ENCODE measurements at regions not wholly inside any gene's neighbourhood (a gene's known extent, or its start where the extent isn't known, plus 50 kb on each side); places are given as distances from the start of the nearest gene placed in this dataset.

DNA sequence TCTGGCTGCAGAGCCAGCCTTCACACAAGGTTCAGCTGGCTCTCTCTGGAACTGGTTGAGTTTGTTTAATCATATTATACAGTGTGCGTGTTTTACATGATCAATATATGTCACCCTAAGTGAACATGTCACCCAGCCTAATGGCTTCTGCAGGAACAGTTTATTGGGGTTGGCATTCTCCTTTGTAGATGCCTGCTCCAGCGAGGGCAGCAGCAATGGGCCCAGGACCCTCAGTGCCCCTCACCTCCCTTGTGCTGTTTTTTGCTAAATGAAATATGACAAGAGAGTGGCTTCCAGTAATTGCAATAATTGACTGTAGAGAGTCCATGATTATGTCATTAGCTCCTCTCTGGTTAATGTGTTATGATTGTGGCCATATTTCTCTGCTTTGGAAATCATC is 387.2 kb downstream of the TMEM114 start:
- TF ChIP-seq CREB1 (IDR thresholded peaks at IDR 0.05; ENCODE audit: low read depth) (no peak), FOXM1 (IDR thresholded peaks at IDR 0.05; ENCODE audit: borderline replicate concordance, low read depth) (no peak), EP300 (IDR thresholded peaks at IDR 0.05; ENCODE audit: borderline replicate concordance) (no peak)

DNA sequence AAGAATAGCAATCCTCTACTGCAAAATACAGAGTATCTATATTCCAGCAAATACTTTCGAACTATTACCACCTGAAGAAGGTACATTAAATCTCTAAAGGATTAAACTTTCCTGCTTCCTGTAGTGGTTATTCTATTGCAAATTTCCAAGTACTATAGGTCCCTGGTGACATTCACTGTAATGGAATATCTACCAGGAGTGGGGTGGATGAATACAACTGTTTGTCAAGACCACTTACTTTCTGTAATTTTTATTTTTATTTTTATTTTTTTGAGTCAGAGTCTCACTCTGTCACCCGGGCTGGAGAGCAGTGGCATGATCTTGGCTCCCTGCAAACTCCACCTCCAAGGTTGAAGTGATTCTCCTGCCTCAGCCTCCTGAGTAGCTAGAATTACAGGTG is 389.5 kb downstream of the TMEM114 start:
- TF ChIP-seq EGR1 (IDR thresholded peaks at IDR 0.05) (no peak), EP300 (IDR thresholded peaks at IDR 0.05; ENCODE audit: borderline replicate concordance) (no peak), CREB1 (IDR thresholded peaks at IDR 0.05; ENCODE audit: low read depth) (no peak), NFIC (IDR thresholded peaks at IDR 0.05) (no peak), ZBTB7A (IDR thresholded peaks at IDR 0.05; ENCODE audit: low read depth) (no peak), TCF12 (IDR thresholded peaks at IDR 0.05; ENCODE audit: low read depth) (no peak), FOXM1 (IDR thresholded peaks at IDR 0.05; ENCODE audit: borderline replicate concordance, low read depth) (no peak), CEBPB (IDR thresholded peaks at IDR 0.05) (no peak), YY1 (IDR thresholded peaks at IDR 0.05; ENCODE audit: low read depth) (no peak), RAD21 (IDR thresholded peaks at IDR 0.05; ENCODE audit: low read depth) (no peak), TEAD4 (IDR thresholded peaks at IDR 0.05) (no peak), TAF1 (IDR thresholded peaks at IDR 0.05; ENCODE audit: low read depth) (no peak)
- TF ChIP-seq, protein P1, sequence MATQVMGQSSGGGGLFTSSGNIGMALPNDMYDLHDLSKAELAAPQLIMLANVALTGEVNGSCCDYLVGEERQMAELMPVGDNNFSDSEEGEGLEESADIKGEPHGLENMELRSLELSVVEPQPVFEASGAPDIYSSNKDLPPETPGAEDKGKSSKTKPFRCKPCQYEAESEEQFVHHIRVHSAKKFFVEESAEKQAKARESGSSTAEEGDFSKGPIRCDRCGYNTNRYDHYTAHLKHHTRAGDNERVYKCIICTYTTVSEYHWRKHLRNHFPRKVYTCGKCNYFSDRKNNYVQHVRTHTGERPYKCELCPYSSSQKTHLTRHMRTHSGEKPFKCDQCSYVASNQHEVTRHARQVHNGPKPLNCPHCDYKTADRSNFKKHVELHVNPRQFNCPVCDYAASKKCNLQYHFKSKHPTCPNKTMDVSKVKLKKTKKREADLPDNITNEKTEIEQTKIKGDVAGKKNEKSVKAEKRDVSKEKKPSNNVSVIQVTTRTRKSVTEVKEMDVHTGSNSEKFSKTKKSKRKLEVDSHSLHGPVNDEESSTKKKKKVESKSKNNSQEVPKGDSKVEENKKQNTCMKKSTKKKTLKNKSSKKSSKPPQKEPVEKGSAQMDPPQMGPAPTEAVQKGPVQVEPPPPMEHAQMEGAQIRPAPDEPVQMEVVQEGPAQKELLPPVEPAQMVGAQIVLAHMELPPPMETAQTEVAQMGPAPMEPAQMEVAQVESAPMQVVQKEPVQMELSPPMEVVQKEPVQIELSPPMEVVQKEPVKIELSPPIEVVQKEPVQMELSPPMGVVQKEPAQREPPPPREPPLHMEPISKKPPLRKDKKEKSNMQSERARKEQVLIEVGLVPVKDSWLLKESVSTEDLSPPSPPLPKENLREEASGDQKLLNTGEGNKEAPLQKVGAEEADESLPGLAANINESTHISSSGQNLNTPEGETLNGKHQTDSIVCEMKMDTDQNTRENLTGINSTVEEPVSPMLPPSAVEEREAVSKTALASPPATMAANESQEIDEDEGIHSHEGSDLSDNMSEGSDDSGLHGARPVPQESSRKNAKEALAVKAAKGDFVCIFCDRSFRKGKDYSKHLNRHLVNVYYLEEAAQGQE (IDR thresholded peaks at IDR 0.05; ENCODE audit: low read depth): no peak
- TF ChIP-seq, protein P2, sequence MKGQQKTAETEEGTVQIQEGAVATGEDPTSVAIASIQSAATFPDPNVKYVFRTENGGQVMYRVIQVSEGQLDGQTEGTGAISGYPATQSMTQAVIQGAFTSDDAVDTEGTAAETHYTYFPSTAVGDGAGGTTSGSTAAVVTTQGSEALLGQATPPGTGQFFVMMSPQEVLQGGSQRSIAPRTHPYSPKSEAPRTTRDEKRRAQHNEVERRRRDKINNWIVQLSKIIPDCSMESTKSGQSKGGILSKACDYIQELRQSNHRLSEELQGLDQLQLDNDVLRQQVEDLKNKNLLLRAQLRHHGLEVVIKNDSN (IDR thresholded peaks at IDR 0.05): no peak
- TF ChIP-seq, protein P3, sequence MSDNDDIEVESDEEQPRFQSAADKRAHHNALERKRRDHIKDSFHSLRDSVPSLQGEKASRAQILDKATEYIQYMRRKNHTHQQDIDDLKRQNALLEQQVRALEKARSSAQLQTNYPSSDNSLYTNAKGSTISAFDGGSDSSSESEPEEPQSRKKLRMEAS (IDR thresholded peaks at IDR 0.05): no peak

DNA sequence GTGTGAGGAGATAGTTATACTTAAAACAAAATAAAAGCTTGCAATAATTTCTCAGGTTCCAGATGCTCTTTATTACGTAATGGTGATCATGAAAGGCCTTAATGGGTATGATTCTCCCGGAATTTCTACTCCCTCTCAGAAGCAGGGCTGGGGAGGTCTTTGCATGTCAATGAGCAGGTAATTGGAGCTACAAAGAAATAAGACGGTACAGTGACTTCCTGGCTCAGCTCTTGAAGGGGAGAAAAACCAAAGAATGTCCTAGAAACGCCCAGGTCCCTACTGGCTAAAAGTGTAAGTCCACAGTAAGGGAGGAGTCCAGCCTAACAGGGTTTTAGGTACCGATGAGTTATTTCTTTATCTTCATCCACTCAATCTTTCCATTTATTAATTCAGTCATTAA is 390.9 kb downstream of the TMEM114 start:
- TF ChIP-seq, protein P3 (IDR thresholded peaks at IDR 0.05): no peak
- no peak for TF ChIP-seq EP300 (IDR thresholded peaks at IDR 0.05; ENCODE audit: borderline replicate concordance)
- TF ChIP-seq CEBPB (IDR thresholded peaks at IDR 0.05): no peak
- TF ChIP-seq EGR1 (IDR thresholded peaks at IDR 0.05): no peak
- no peak for TF ChIP-seq NFIC (IDR thresholded peaks at IDR 0.05)
- TF ChIP-seq RAD21 (IDR thresholded peaks at IDR 0.05; ENCODE audit: low read depth): no peak
- TF ChIP-seq, protein P2 (IDR thresholded peaks at IDR 0.05): no peak

DNA sequence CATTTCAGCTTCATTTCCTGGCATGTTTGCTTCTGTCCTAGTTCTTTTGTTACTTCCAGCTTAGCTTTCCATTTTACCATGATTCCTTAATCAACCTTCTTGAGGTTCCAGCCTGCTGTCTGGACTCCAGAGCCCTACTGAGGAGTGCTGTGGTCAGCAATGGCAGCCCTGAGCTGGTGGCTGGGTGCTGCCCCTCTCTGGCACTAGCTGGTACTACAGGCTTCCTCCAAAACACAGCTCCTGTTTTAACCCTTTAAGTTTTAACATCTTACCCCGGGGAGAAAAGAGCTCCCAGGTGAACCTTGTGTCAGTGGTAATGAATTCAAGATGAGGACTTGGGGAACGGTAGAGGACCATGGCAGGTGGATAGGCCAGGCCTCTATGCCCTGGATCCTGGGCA is 395.5 kb downstream of the TMEM114 start:
- TF ChIP-seq, protein P2 (IDR thresholded peaks at IDR 0.05): no peak
- TF ChIP-seq TEAD4 (IDR thresholded peaks at IDR 0.05) (no peak), RAD21 (IDR thresholded peaks at IDR 0.05; ENCODE audit: low read depth) (0 out of 2 replicates have a peak, but pooled peaks have one; percentile 4), ZBTB7A (IDR thresholded peaks at IDR 0.05; ENCODE audit: low read depth) (no peak)

DNA sequence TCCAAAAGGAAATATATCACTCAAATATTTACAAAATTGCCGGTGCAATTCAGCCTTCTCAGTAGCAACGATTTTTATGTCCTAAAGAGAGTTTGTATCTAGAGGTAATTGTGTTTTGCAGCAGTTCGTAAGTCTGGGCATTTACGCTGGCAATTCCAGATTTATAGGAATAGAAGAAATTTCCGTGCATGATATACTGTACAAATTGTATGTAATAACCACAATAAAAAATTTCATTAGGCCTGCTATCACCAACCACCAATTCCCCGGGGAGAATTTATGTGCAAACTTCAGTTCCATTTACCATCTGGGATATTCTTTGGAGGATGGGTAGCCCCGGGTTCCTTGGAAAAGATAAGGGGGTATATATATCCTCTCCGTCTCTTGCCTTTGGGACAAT is 401.5 kb downstream of the TMEM114 start:
- TF ChIP-seq, protein P2 (IDR thresholded peaks at IDR 0.05): no peak
- no peak for TF ChIP-seq RAD21 (IDR thresholded peaks at IDR 0.05; ENCODE audit: low read depth)
- TF ChIP-seq CREB1 (IDR thresholded peaks at IDR 0.05; ENCODE audit: low read depth): no peak
- no peak for TF ChIP-seq YY1 (IDR thresholded peaks at IDR 0.05; ENCODE audit: low read depth)
- TF ChIP-seq EGR1 (IDR thresholded peaks at IDR 0.05): no peak
- no peak for TF ChIP-seq CEBPB (IDR thresholded peaks at IDR 0.05)
- no peak for TF ChIP-seq EP300 (IDR thresholded peaks at IDR 0.05; ENCODE audit: borderline replicate concordance)
- TF ChIP-seq, protein P1 (IDR thresholded peaks at IDR 0.05; ENCODE audit: low read depth): no peak
- TF ChIP-seq TCF12 (IDR thresholded peaks at IDR 0.05; ENCODE audit: low read depth): no peak
- no peak for TF ChIP-seq TAF1 (IDR thresholded peaks at IDR 0.05; ENCODE audit: low read depth)
- no peak for TF ChIP-seq TEAD4 (IDR thresholded peaks at IDR 0.05)
- no peak for TF ChIP-seq NFIC (IDR thresholded peaks at IDR 0.05)
- TF ChIP-seq ZBTB7A (IDR thresholded peaks at IDR 0.05; ENCODE audit: low read depth): no peak
- TF ChIP-seq, protein P3 (IDR thresholded peaks at IDR 0.05): no peak

Measured in Ishikawa (cell line).